Kidney capillary endothelial cell (primary cell): ENCODE measurements at regions not wholly inside any gene's neighbourhood (a gene's known extent, or its start where the extent isn't known, plus 50 kb on each side); places are given as distances from the start of the nearest gene placed in this dataset.

Experiments used
- DNase-seq: peaks from one replicate; pipeline ENCODE4 v3.0.0-alpha.2; 2018; ENCODE audit warnings: low spot score

- DNase-seq: no peak
Measured at GRCh38 chr4:114366368-114366767, 232.2 kb upstream of the UGT8 start.

DNA sequence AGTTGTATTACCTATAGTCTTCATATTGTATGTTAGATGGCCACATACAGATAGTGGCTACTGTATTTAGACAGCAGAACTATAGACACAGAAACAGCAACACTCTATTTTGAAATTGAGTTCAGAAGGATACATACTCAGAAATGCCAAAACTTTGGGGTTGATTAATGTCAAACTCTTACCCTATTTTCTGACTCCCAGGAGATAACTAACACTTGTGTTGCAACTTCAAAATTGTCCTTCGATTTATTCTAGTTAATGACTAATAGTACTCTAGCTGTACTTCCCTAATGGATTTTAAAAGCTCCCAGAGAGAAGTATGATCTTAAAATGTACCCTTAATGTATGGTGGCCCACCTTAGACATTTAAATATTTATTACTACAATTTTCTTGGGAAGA lies 229.9 kb upstream of the UGT8 start:
- DNase-seq: no peak

DNA sequence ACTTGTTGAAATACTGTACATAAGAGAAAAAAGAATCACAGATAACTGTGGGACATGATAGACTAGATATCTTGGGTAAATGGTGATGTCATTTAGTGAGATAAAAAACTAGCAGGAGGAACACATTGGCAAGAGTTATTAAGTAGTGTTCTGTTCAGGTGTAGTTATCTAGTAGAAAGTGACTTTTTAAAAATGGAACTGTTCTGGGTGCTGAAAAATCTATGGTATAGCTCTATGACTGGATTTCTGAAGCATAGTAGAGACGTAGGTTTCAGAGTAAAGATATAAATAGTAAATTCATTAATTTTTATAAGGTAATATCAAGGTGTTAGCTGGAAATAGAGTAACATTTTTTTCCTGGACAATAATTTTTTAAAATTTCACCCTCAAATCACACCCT lies 225.1 kb upstream of the UGT8 start:
- no peak for DNase-seq

DNA sequence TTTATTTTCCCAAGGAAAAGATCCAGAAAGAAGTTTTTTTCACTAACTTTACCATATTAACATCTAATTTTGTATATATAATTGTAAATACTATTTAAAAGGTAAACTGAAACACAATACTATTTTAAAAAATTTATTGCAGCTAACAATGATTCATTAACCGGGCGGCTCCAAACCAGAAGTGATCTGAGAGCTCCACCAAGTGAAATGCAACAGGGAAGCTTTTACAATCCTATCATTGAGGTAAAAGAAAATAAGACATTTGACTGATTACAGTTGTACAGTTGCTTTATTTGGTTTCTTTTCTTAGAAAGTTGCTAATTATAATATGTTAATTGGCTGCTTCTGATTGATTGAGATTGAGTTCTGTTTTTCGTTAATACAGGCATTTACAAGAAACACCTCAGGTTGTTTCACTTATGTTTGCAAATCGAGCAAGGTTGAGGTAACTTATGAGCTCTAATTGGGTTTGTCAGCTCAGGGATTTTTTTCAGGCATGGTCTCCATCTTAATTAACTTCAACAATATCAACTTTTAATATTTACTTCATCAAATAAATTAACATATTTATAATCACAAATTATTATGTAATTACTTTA lies 220.2 kb upstream of the UGT8 start:
- DNase-seq: no peak

DNA sequence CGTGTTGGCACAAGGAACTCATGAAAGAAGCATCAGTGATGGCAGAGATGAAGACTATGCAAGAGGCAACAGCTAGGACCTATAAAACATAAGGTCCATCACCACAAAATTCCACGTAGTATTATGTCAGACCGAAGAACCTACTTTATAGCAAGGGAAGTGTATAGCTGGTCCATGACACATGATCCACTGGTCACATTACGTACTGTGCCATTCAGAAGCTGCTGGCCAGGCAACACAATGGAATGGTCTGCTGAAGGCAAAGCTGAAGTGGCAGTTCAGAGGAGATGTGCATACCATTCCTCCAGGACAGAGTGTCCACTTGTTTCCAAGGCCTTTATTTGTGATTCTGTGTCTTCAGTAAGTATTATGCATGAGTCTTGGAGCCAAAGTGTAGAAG lies 215.5 kb upstream of the UGT8 start:
- no peak for DNase-seq

- DNase-seq: no peak
Measured at GRCh38 chr4:114383721-114384120, 214.9 kb upstream of the UGT8 start.

GRCh38 chr4:114384629-114385028 lies 214.0 kb upstream of the UGT8 start:
- DNase-seq: peak; percentile 35

DNA sequence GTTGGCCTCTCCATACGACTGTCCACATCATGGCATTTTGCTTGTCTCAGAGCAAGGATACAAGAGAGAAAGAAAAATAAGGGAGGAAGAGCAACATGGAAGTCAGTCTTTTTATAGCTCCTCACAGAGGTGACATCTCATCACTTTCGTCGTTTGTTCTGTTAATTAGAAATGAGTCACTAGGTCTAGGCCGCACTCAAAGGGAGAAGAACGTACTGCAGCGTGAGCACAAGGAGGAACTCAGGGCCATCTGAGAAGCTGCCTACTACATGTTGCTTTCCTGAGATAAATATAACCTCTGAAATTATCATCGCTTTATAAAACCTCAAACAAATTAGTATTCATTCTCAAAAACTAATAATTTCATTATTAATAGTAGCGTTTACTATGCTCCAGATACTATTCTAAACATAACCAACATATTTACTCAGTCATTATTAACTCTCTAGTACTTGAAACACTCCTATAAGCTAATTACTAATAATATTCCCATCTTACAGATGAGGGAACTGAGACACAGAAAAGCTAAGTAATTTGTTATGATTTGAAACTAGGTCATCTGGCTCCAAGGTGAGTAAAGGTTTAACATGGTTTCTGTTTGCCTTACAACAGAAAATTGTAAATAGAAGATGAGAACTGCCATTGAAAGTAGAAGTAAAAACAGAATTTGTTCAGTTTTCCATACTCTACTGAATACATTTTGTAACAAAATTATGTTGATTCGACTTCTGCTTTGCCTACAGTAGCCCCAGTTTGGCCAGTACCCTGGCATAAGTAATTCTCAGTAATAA lies 213.2 kb upstream of the UGT8 start:
- no peak for DNase-seq

DNA sequence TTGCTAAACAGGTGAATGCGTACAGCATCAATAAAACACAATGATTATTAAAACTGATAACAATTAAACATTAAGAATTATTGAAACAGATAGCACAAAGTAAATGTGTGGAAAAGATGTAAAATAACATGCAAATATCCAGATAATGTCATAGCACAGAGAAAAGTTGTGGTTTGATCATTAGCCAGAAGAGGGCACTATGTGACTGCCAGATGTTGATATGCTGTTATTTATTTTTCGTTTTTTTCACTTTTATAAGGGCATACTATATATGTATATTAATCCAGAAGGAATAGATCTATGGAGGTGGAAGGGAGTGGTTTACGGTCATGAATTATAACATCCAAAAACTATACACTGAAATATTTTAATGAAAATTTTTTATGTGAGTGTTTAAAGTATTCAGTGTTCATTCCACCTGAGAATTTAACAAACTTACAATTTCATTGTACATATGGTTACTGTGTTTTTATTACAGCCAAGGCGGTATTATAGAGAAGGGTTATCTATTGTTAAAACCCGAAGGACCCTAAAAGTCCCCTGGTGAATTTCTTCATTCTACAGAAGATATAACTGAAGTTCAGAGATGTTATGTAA lies 211.9 kb upstream of the UGT8 start:
- DNase-seq: peak; percentile 40

- no peak for DNase-seq
Measured at GRCh38 chr4:114389070-114389685, 209.4 kb upstream of the UGT8 start.

- no peak for DNase-seq
Measured at GRCh38 chr4:114393295-114394038, 205.1 kb upstream of the UGT8 start.

- DNase-seq: no peak
Measured at GRCh38 chr4:114396808-114397207, 201.8 kb upstream of the UGT8 start.

DNA sequence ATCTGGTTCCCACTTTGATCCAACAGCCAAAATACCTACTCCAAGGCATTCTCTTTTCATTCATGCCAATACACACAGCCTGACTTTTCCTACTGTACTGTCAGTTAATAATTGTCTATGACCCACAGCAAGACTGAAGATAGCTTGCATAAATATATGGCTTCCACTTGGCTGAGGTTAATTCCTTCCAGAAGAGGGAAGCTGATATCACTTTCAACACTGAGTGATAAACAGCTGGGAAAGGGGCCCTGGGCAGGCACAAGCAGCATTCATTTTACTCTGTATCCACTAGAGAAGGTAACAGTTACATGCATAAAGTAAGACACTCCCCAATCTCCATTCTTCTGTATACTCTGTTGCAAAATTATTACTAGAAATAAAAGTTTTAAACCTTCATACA lies 200.2 kb upstream of the UGT8 start:
- no peak for DNase-seq

GRCh38 chr4:114399105-114399504 lies 199.5 kb upstream of the UGT8 start:
- no peak for DNase-seq

- no peak for DNase-seq
Measured at GRCh38 chr4:114400531-114400930, 198.1 kb upstream of the UGT8 start.

GRCh38 chr4:114401483-114401882 lies 197.1 kb upstream of the UGT8 start:
- DNase-seq: no peak

- no peak for DNase-seq
Measured at GRCh38 chr4:114417214-114417613, 181.4 kb upstream of the UGT8 start.

DNA sequence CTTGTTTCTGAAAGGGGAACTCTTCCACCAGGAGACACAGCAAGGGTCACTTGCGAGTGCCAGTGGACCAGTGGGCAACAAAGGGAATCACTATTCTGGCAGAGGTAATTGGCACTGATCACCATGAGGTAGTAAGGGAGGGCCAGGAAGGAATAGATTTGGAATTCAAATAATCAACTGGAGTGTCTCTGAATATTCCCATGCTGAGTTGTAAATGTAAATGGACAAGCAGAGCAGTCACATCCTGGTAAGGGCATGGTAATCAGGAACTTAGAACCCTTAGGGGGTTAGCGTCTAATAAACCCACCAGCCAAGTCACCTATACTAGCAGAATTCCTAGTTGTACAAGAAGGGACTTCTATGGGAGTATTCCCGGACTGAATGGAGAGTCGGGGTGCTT lies 178.5 kb upstream of the UGT8 start:
- DNase-seq: no peak

GRCh38 chr4:114423582-114423981 lies 175.0 kb upstream of the UGT8 start:
- no peak for DNase-seq

DNA sequence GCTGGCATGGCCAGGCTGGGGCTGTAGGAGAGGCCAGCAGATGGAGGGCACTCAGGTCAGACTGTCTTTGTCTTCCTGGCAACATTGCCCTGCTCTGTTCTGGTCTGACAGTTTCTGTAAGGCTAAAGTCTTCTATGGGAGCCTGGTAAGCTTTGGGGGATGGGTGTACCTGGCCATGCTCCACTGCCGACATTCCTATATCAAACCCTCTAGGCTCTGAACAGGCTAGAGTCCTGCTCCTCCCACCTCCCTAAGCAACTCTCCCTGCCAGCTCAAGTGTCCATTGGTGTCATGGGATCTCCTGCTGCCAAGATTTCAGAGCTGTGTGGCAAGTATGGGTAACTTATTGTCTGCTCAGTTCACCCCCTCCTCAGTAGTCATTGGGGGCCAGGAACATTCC lies 163.5 kb upstream of the UGT8 start:
- DNase-seq: no peak

- no peak for DNase-seq
Measured at GRCh38 chr4:114442856-114443255, 155.8 kb upstream of the UGT8 start.

- DNase-seq: no peak
Measured at GRCh38 chr4:114444211-114444610, 154.4 kb upstream of the UGT8 start.
